ENCODE measurements at regions not wholly inside any gene's neighbourhood (a gene's known extent, or its start where the extent isn't known, plus 50 kb on each side); places are given as distances from the start of the nearest gene placed in this dataset.

GRCh38 chr12:29051221-29051620 lies 97.9 kb upstream of the FAR2 start:
- TF ChIP-seq CTCF (IDR thresholded peaks at IDR 0.05 in 8 of 11, conservative IDR thresholded peaks at IDR 0.05 in 3 of 11) (no peak), POLR2A (IDR thresholded peaks at IDR 0.05) (no peak), POLR2AphosphoS5 (IDR thresholded peaks at IDR 0.05) (no peak)

All from spleen (tissue), 7 donors.